Skeletal muscle tissue (tissue), 3 donors: ENCODE measurements at regions not wholly inside any gene's neighbourhood (a gene's known extent, or its start where the extent isn't known, plus 50 kb on each side); places are given as distances from the start of the nearest gene placed in this dataset.
A peak's percentile ranks its signal among the peaks of the same experiment; 100 is the strongest.

ENCODE experiments used
- H3K27ac ChIP-seq: one replicate; pipeline ENCODE4 v1.7.0; 2013; ENCODE audit warnings: mild to moderate bottlenecking, low read depth, low read length, inconsistent platforms
- H3K27me3 ChIP-seq, 3 donors: one replicate each; pipeline ENCODE4 v1.7.0; 2013; ENCODE audit warnings: low read length in 3 of 3; ENCODE audit not compliant: control insufficient read depth in 3 of 3, insufficient read depth in 3 of 3
- H3K36me3 ChIP-seq, 3 donors: one replicate each; pipeline ENCODE4 v1.7.0; 2013; ENCODE audit warnings: low read length in 3 of 3; ENCODE audit not compliant: control insufficient read depth in 3 of 3, insufficient read depth in 3 of 3
- H3K4me1 ChIP-seq, 3 donors: one replicate each; pipeline ENCODE4 v1.7.0; 2013; ENCODE audit warnings: low read length in 3 of 3, mild to moderate bottlenecking in 3 of 3; ENCODE audit not compliant: control insufficient read depth in 3 of 3, insufficient read depth in 3 of 3
- H3K4me3 ChIP-seq, 3 donors: one replicate each; pipeline ENCODE4 v1.7.0; 2013; ENCODE audit warnings: low read length in 3 of 3
- H3K9ac ChIP-seq, 3 donors: one replicate each; pipeline ENCODE4 v1.7.0; 2013; ENCODE audit warnings: low read length in 3 of 3, mild to moderate bottlenecking in 3 of 3, moderate library complexity in 2 of 3, low read depth in 1 of 3
- H3K9me3 ChIP-seq, 3 donors: one replicate each; pipeline ENCODE4 v1.7.0; 2013; ENCODE audit warnings: low read length in 3 of 3; ENCODE audit not compliant: control insufficient read depth in 3 of 3
- donor health status: Osteomylitis.

- peaks cover 3 to 15% (median 4%) of the 10 kb centered on the region in 3 donors for H3K27me3 ChIP-seq
- H3K9me3 ChIP-seq: no peaks in the 10 kb centered on the region
- no peak overlapping the region for H3K4me3 ChIP-seq
- no peaks in the 10 kb centered on the region for H3K4me1 ChIP-seq
- H3K27ac ChIP-seq: no peak overlapping the region
- H3K9ac ChIP-seq: no peak overlapping the region
- no peaks in the 10 kb centered on the region for H3K36me3 ChIP-seq
These were observed 155.2 kb upstream of the PDE10A start for GRCh38 chr6:165818200-165818599.

- Histone ChIP-seq H3K4me1 (no peaks in the 10 kb centered on the region), H3K27ac (no peak overlapping the region), H3K27me3 (peaks cover 3 to 15% (median 4%) of the 10 kb centered on the region in 3 donors), H3K9ac (no peak overlapping the region), H3K36me3 (no peaks in the 10 kb centered on the region), H3K4me3 (no peak overlapping the region), H3K9me3 (no peaks in the 10 kb centered on the region)
These were observed 154.7 kb upstream of the PDE10A start for GRCh38 chr6:165817771-165818170.

DNA sequence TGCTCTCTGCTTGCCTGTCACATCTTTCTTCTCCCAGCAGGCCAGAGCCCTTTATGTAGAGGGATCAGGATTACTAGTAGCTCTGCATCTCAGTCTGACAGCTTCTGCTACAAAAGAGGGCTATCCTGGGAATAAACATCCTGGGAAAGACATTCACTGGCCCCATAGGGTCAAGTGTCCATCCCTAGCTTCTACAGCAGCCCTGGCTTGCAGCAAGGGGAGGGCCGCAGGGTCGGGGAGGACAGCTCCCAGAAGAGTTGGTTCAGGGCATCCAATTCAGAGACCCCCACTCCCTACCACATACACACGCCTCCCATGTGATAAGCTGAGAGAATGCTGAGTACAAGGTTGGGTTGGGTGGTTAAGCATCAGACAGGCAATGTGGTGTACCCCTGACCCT, 154.1 kb upstream of the PDE10A start:
- Histone ChIP-seq H3K36me3 (no peaks in the 10 kb centered on the region), H3K9me3 (no peaks in the 10 kb centered on the region), H3K4me1 (no peaks in the 10 kb centered on the region), H3K27ac (no peak overlapping the region), H3K27me3 (peaks cover 3 to 15% (median 4%) of the 10 kb centered on the region in 3 donors), H3K9ac (no peak overlapping the region), H3K4me3 (no peak overlapping the region)

- no peak overlapping the region for H3K4me3 ChIP-seq
- no peak overlapping the region for H3K27ac ChIP-seq
- H3K4me1 ChIP-seq: no peaks in the 10 kb centered on the region
- no peaks in the 10 kb centered on the region for H3K36me3 ChIP-seq
- H3K9me3 ChIP-seq: peaks cover 0 to under 1% (median 0%) of the 10 kb centered on the region in 3 donors
- no peak overlapping the region for H3K9ac ChIP-seq
- H3K27me3 ChIP-seq: peaks cover 2 to 12% (median 3%) of the 10 kb centered on the region in 3 donors
These were observed 151.6 kb upstream of the PDE10A start for GRCh38 chr6:165814679-165815078.

DNA sequence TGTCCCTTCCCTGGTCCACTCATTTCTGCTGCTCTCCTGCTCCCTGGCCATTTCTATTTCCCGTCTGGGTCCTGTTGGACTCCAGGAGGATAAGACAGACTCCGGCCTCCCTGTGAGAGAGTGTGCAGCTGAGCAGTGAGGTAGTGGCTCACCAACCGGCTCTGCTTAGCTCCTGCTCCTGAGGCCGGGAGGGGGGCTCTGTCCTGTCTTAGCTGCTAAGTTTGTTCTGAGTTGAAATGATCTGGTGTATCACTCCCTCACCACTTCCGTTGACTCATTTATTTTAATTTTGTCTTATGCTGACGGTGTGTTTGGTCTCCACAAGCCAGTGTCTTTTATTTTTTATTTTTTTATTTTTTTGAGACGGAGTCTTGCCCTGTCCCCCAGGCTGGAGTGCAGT, 148.5 kb upstream of the PDE10A start:
- H3K27me3 ChIP-seq: peaks cover 0 to 14% (median 0%) of the 10 kb centered on the region in 3 donors
- no peak overlapping the region for H3K27ac ChIP-seq
- H3K9me3 ChIP-seq: peaks cover 0 to 2% (median 0%) of the 10 kb centered on the region in 3 donors
- H3K9ac ChIP-seq: no peak overlapping the region
- H3K36me3 ChIP-seq: no peaks in the 10 kb centered on the region
- H3K4me3 ChIP-seq: no peak overlapping the region
- peaks cover 0 to 3% (median 0%) of the 10 kb centered on the region in 3 donors for H3K4me1 ChIP-seq

- Histone ChIP-seq H3K9me3 (peaks cover 0 to 2% (median 0%) of the 10 kb centered on the region in 3 donors), H3K4me3 (no peak overlapping the region), H3K27me3 (peaks cover 0 to 18% (median 8%) of the 10 kb centered on the region in 3 donors), H3K9ac (no peak overlapping the region), H3K4me1 (peaks cover 0 to 6% (median 0%) of the 10 kb centered on the region in 3 donors), H3K36me3 (no peaks in the 10 kb centered on the region), H3K27ac (no peak overlapping the region)
These were observed 145.0 kb upstream of the PDE10A start for GRCh38 chr6:165808021-165808420.

GRCh38 chr6:165807249-165807960, 144.4 kb upstream of the PDE10A start:
- Histone ChIP-seq H3K4me1 (peaks cover 0 to 6% (median 0%) of the 10 kb centered on the region in 3 donors), H3K4me3 (no peak overlapping the region), H3K27ac (no peak overlapping the region), H3K27me3 (peaks cover 0 to 18% (median 8%) of the 10 kb centered on the region in 3 donors), H3K36me3 (no peaks in the 10 kb centered on the region), H3K9ac (no peak overlapping the region), H3K9me3 (peaks cover 0 to 2% (median 0%) of the 10 kb centered on the region in 3 donors)

DNA sequence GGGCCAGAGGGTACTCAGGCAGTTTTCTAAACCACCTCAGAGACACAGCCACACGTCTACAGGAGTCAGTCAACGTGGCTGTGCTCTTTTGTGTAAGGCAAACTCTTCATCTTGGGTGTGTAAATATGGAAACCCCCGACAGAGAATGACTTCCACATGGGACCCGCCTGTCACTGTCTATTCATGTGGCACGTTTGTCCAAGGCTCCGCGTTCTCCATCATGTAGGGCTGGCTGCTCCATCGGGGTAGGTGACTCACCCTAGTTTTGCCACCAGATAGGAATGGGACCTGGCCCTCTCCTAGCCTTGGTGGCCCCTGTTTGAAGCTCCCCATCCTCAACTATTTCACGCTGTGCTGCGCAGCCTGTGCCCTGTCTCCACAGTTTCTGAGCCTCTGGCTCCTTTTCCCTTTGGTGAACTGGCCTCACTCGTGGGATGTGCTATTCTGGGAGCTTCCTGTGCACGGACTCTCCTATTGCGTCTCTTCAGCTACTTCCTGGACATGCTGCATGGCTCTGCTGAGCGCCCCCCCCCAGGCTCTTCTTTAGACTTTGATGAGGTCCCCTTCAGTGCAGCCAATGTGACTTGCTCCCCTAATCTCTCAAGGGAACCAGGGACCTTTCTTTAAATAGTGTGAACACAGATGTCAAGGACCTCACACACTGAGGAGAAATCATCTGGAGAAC, 143.2 kb upstream of the PDE10A start:
- no peak overlapping the region for H3K4me3 ChIP-seq
- H3K4me1 ChIP-seq: peaks cover 0 to 6% (median 0%) of the 10 kb centered on the region in 3 donors
- H3K27ac ChIP-seq: no peak overlapping the region
- H3K9me3 ChIP-seq: peaks cover 0 to 2% (median 0%) of the 10 kb centered on the region in 3 donors
- H3K27me3 ChIP-seq: peaks cover 0 to 18% (median 8%) of the 10 kb centered on the region in 3 donors
- H3K36me3 ChIP-seq: no peaks in the 10 kb centered on the region
- H3K9ac ChIP-seq: no peak overlapping the region

GRCh38 chr6:165805636-165806035, 142.6 kb upstream of the PDE10A start:
- peaks cover 0 to 2% (median 0%) of the 10 kb centered on the region in 3 donors for H3K9me3 ChIP-seq
- no peak overlapping the region for H3K4me3 ChIP-seq
- H3K27ac ChIP-seq: no peak overlapping the region
- H3K27me3 ChIP-seq: peaks cover 0 to 18% (median 12%) of the 10 kb centered on the region in 3 donors
- H3K36me3 ChIP-seq: no peaks in the 10 kb centered on the region
- peaks cover 0 to 6% (median under 1%) of the 10 kb centered on the region in 3 donors for H3K4me1 ChIP-seq
- H3K9ac ChIP-seq: no peak overlapping the region

DNA sequence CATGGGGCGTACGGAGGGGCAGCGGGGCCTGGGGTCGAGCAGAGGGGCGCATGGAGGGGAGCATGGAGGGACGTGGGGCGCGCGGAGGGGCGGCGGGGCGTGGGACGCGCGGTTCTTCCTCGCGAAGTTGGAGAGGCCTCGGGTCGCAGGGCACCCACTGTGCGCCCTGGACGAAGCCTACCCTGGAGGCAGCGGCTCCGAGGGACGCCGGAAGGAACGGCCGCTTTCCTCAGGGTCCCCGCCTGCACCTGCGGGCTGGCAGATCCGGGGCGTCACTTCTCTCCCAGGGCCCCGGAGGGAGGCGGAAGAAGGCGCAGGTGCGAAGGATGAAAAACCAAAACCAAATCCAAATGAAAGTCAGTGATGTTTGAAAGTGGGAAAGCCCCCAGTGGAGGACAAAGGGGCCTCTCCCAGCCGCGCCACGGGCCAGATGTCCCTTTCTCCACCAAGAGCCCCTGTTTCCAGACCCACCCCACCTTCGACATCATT, 142.1 kb upstream of the PDE10A start:
- H3K27me3 ChIP-seq: peaks cover 0 to 18% (median 12%) of the 10 kb centered on the region in 3 donors
- H3K27ac ChIP-seq: no peak overlapping the region
- H3K4me1 ChIP-seq: peaks cover 3 to 11% (median 5%) of the 10 kb centered on the region in 3 donors
- H3K9me3 ChIP-seq: peaks cover 0 to 2% (median 0%) of the 10 kb centered on the region in 3 donors
- H3K9ac ChIP-seq: no peak overlapping the region
- no peaks in the 10 kb centered on the region for H3K36me3 ChIP-seq
- H3K4me3 ChIP-seq: peak overlapping the region in 1 of 3 donors; percentile 22
